BJ (cell line): ENCODE measurements at regions not wholly inside any gene's neighbourhood (a gene's known extent, or its start where the extent isn't known, plus 50 kb on each side); places are given as distances from the start of the nearest gene placed in this dataset.

Experiments
- CTCF ChIA-PET: fragments of 350-600 bp; formaldehyde crosslinking; extraction: SDS; loops from one replicate; lab custom pipeline; 2021; ENCODE audit warnings: antibody characterized with exemption, inconsistent platforms; lab: Yijun Ruan, JAX
- POLR2A ChIA-PET: fragments of 300-600 bp; sonication (Branson Sonifier 250); formaldehyde crosslinking; extraction: SDS; loops from one replicate; lab custom pipeline; 2021; ENCODE audit warnings: antibody characterized with exemption; lab: Charles Lee
- DNase-seq: peaks from one replicate; pipeline ENCODE4 v3.0.0-alpha.2; 2011; ENCODE audit warnings: low read depth
- H3K27me3 ChIP-seq: 2 replicates; pipeline ENCODE4 v1.6.0; 2011; ENCODE audit warnings: low read length; ENCODE audit not compliant: control insufficient read depth, insufficient read depth
- H3K36me3 ChIP-seq: 2 replicates; pipeline ENCODE4 v1.5.1; 2011; ENCODE audit warnings: low read length; ENCODE audit not compliant: control insufficient read depth, insufficient read depth
- H3K4me3 ChIP-seq: 2 replicates; pipeline ENCODE4 v1.5.1; 2011; ENCODE audit warnings: low read depth, mild to moderate bottlenecking, control low read depth, low read length
- TF ChIP-seq, protein P1 (sequence below): IDR thresholded peaks from 2 replicates; pipeline ENCODE4 v1.5.1; 2011; ENCODE audit warnings: low read depth, mild to moderate bottlenecking, control low read depth, inconsistent platforms, low read length, moderate library complexity; ENCODE audit not compliant: insufficient read depth

DNA sequence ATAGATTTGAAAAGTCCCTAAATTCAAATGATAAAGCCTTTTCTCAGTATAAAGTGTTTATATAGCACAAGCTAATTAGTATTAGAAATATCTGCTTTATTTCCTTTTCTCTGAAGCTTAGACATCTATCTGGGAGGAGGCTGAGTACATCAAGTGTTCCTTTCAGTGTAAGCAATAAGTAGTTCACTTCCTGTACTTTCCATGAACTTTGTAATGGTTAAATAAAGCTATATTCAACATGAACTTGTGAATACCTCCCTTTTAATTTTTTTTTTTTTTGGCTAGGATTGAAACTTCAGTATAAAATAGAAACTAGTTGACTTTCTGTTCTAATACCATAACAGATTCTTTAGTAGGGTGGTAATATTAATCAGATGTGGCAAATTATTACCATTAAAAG is 190.9 kb downstream of the CENPW start:
- ChIA-PET CTCF (interaction anchor here (0.5 kb wide), 1 partner anchor 398 kb away, joined by 3 read pairs; no protein-coding TSS in a partner anchor), POLR2A (no interaction called here)
- Histone ChIP-seq H3K36me3 (no peaks in the 10 kb centered on the region), H3K4me3 (no peak overlapping the region), H3K27me3 (no peaks in the 10 kb centered on the region)
- TF ChIP-seq, protein P1, sequence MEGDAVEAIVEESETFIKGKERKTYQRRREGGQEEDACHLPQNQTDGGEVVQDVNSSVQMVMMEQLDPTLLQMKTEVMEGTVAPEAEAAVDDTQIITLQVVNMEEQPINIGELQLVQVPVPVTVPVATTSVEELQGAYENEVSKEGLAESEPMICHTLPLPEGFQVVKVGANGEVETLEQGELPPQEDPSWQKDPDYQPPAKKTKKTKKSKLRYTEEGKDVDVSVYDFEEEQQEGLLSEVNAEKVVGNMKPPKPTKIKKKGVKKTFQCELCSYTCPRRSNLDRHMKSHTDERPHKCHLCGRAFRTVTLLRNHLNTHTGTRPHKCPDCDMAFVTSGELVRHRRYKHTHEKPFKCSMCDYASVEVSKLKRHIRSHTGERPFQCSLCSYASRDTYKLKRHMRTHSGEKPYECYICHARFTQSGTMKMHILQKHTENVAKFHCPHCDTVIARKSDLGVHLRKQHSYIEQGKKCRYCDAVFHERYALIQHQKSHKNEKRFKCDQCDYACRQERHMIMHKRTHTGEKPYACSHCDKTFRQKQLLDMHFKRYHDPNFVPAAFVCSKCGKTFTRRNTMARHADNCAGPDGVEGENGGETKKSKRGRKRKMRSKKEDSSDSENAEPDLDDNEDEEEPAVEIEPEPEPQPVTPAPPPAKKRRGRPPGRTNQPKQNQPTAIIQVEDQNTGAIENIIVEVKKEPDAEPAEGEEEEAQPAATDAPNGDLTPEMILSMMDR = no peak
- DNase-seq = no peak

DNA sequence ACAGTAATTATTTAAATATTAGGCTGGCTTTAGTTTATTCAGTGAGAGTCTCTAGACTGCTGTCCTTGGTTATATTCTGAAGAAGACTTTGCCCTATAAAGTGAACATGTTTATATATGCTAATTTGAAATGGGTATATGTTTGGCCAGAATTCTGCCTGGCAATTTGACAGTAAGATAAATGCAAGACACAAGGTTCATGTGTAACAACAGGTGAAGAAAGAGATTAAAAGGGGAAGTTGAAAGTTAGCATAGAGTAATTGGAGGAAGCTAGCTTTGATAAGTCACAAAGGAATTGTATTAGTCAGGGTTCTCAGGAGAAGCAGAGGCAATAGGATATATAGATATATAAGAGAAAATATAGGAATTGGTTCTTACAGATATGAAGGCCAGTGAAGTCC is 191.4 kb downstream of the CENPW start:
- TF ChIP-seq, protein P1 = no peak
- Histone ChIP-seq H3K36me3 (no peaks in the 10 kb centered on the region), H3K27me3 (no peaks in the 10 kb centered on the region), H3K4me3 (no peak overlapping the region)
- no peak for DNase-seq
- ChIA-PET POLR2A (no interaction called here), CTCF (interaction anchor here (0.5 to 1.4 kb wide), 2 partner anchors 12 to 398 kb away, joined by 3 to 4 read pairs; no protein-coding TSS in a partner anchor)

DNA sequence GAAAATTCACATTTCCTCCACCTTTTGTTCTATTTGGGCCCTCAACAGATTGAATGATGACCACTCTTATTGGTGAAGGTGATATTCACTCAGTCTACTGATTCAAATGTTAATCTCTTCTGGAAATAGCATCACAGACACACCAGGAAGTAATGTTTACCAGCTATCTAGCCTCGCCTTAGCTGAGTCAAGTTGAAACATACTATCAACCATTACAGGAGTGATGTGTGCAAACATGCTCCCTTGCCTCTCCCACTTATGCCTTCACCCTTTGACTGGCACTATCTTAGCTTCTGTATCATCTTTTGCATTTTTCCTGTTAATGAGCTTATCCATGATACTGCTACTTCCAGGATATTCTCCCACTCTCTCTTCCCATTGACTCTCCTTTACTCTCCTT is 191.9 kb downstream of the CENPW start:
- no peaks in the 10 kb centered on the region for H3K36me3 ChIP-seq
- no peak for DNase-seq
- no peaks in the 10 kb centered on the region for H3K27me3 ChIP-seq
- TF ChIP-seq, protein P1 = no peak
- ChIA-PET CTCF (interaction anchor here (1.4 kb wide), 1 partner anchor 12 kb away, joined by 4 read pairs; no protein-coding TSS in a partner anchor), POLR2A (no interaction called here)
- no peak overlapping the region for H3K4me3 ChIP-seq

DNA sequence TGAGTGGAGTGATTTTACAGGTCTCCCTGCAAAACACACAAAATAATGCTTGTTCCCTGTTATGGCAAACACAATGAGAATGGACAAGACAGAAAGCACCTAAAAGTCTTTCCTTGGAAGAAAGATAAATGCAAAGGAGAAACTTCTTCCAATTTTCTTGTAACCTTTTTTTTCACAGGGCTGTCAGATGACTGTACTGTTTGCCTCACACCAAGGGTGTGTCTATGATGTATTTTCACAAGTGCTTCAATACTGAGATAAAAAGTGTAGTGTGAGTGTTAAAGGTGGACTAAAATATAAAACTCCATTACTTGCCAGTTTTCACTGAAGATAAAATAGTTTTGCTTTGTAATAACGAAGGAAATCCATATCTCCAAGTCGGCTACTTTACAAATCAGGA is 194.5 kb downstream of the CENPW start:
- DNase-seq = no peak
- ChIA-PET CTCF (no interaction called here), POLR2A (no interaction called here)
- Histone ChIP-seq H3K4me3 (no peak overlapping the region), H3K36me3 (no peaks in the 10 kb centered on the region), H3K27me3 (no peaks in the 10 kb centered on the region)
- TF ChIP-seq, protein P1 = no peak

DNA sequence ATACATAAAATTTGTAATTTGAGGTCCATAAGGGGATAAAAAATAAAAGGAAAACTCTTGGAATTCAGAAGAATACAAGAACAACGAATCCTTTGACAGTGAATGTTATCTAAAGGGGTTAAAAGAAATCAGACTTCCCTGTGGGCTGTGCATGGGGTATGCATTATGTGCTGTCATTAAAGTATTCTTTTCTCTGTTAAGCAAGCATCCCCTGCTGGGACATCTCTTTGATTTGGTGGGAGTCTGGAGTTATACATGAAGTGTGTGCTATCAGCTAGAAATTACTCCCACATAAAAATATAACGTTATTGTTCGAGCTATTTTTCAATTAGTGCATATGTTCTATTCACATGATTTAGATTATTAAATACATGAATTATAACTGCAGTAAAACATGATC is 195.2 kb downstream of the CENPW start:
- H3K27me3 ChIP-seq = no peaks in the 10 kb centered on the region
- TF ChIP-seq, protein P1 = no peak
- no peaks in the 10 kb centered on the region for H3K36me3 ChIP-seq
- POLR2A ChIA-PET = no interaction called here
- no peak for DNase-seq
- CTCF ChIA-PET = no interaction called here
- H3K4me3 ChIP-seq = no peak overlapping the region
